WTC11 (cell line): ENCODE measurements at regions not wholly inside any gene's neighbourhood (a gene's known extent, or its start where the extent isn't known, plus 50 kb on each side); places are given as distances from the start of the nearest gene placed in this dataset.
"Not testable (repeated sequence)": the region's sequence is repeated elsewhere in the genome, so short reads cannot be mapped to it uniquely, and the experiment has no call there.

Experiments
- CREB1 ChIP-seq: sonication (generic); formaldehyde crosslinking; IDR thresholded peaks from 2 replicates; pipeline ENCODE4 v1.8.0; 2023; ENCODE audit warnings: mild to moderate bottlenecking, missing genetic modification reagents
- ETV6 ChIP-seq: sonication (generic); formaldehyde crosslinking; IDR thresholded peaks from 2 replicates; pipeline ENCODE4 v1.8.1; 2022; ENCODE audit warnings: mild to moderate bottlenecking, missing genetic modification reagents
- GABPB1 ChIP-seq: sonication (generic); formaldehyde crosslinking; IDR thresholded peaks from 2 replicates; pipeline ENCODE4 v1.8.1; 2023; ENCODE audit warnings: mild to moderate bottlenecking, missing genetic modification reagents
- NR1H2 ChIP-seq: sonication (generic); formaldehyde crosslinking; IDR thresholded peaks from 2 replicates; pipeline ENCODE4 v1.9.0; 2021; ENCODE audit warnings: mild to moderate bottlenecking, moderate library complexity, missing genetic modification reagents
- RORB ChIP-seq: fragments of 250-450 bp; sonication (Bioruptor Pico); IDR thresholded peaks from 2 replicates; pipeline ENCODE4 v1.9.0; 2021; ENCODE audit warnings: mild to moderate bottlenecking
- SMAD3 ChIP-seq: sonication (generic); formaldehyde crosslinking; IDR thresholded peaks from 2 replicates; pipeline ENCODE4 v1.8.0; 2022; ENCODE audit warnings: missing genetic modification reagents, mild to moderate bottlenecking, borderline replicate concordance
- TEAD4 ChIP-seq: sonication (generic); formaldehyde crosslinking; IDR thresholded peaks from 2 replicates; pipeline ENCODE4 v1.8.0; 2022; ENCODE audit warnings: mild to moderate bottlenecking, missing genetic modification reagents
- TF ChIP-seq, protein P1 (sequence below): fragments of 200-600 bp; IDR thresholded peaks from 2 replicates; pipeline ENCODE4 v1.8.0; 2022; ENCODE audit warnings: antibody characterized with exemption
- TF ChIP-seq, protein P2 (sequence below): fragments of 250-450 bp; sonication (Bioruptor Pico); IDR thresholded peaks from 2 replicates; pipeline ENCODE4 v1.9.0; 2021; ENCODE audit warnings: mild to moderate bottlenecking
- TF ChIP-seq, protein P3 (sequence below): sonication (generic); formaldehyde crosslinking; IDR thresholded peaks from 2 replicates; pipeline ENCODE4 v1.8.0; 2022; ENCODE audit warnings: mild to moderate bottlenecking, missing genetic modification reagents
- TF ChIP-seq, protein P4 (sequence below): sonication (generic); formaldehyde crosslinking; IDR thresholded peaks from 2 replicates; pipeline ENCODE4 v1.8.1; 2023; ENCODE audit warnings: mild to moderate bottlenecking, missing genetic modification reagents, borderline replicate concordance
- TF ChIP-seq, protein P5 (sequence below): sonication (generic); formaldehyde crosslinking; IDR thresholded peaks from 2 replicates; pipeline ENCODE4 v1.8.1; 2022; ENCODE audit warnings: low read depth, missing genetic modification reagents, borderline replicate concordance
- TF ChIP-seq, protein P6 (sequence below): sonication (generic); formaldehyde crosslinking; IDR thresholded peaks from 2 replicates; pipeline ENCODE4 v1.8.0; 2022; ENCODE audit warnings: mild to moderate bottlenecking, missing genetic modification reagents

DNA sequence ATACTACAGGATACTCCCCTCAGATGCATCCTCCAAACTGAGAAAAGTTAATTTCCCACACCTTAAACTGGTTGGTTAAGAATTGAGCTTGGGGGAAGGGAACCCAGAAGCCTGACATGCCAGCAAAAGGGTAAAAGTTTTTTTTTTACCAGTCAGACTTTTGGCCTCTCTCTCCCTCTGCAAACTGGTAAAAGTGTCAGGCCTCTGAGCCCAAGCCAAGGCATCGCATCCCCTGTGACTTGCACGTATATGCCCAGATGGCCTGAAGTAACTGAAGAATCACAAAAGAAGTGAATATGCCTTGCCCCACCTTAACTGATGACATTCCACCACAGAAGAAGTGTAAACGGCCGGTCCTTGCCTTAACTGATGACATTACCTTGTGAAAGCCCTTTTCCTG, 962.3 kb upstream of the GRIA3 start:
- not testable (repeated sequence) for TF ChIP-seq TEAD4, GABPB1, SMAD3, CREB1, RORB, NR1H2, ETV6 (CRISPR knock-in tag)
- TF ChIP-seq, protein P1, sequence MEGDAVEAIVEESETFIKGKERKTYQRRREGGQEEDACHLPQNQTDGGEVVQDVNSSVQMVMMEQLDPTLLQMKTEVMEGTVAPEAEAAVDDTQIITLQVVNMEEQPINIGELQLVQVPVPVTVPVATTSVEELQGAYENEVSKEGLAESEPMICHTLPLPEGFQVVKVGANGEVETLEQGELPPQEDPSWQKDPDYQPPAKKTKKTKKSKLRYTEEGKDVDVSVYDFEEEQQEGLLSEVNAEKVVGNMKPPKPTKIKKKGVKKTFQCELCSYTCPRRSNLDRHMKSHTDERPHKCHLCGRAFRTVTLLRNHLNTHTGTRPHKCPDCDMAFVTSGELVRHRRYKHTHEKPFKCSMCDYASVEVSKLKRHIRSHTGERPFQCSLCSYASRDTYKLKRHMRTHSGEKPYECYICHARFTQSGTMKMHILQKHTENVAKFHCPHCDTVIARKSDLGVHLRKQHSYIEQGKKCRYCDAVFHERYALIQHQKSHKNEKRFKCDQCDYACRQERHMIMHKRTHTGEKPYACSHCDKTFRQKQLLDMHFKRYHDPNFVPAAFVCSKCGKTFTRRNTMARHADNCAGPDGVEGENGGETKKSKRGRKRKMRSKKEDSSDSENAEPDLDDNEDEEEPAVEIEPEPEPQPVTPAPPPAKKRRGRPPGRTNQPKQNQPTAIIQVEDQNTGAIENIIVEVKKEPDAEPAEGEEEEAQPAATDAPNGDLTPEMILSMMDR = not testable (repeated sequence)
- TF ChIP-seq, protein P2, sequence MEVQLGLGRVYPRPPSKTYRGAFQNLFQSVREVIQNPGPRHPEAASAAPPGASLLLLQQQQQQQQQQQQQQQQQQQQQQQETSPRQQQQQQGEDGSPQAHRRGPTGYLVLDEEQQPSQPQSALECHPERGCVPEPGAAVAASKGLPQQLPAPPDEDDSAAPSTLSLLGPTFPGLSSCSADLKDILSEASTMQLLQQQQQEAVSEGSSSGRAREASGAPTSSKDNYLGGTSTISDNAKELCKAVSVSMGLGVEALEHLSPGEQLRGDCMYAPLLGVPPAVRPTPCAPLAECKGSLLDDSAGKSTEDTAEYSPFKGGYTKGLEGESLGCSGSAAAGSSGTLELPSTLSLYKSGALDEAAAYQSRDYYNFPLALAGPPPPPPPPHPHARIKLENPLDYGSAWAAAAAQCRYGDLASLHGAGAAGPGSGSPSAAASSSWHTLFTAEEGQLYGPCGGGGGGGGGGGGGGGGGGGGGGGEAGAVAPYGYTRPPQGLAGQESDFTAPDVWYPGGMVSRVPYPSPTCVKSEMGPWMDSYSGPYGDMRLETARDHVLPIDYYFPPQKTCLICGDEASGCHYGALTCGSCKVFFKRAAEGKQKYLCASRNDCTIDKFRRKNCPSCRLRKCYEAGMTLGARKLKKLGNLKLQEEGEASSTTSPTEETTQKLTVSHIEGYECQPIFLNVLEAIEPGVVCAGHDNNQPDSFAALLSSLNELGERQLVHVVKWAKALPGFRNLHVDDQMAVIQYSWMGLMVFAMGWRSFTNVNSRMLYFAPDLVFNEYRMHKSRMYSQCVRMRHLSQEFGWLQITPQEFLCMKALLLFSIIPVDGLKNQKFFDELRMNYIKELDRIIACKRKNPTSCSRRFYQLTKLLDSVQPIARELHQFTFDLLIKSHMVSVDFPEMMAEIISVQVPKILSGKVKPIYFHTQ (CRISPR knock-in tag) = not testable (repeated sequence)
- TF ChIP-seq, protein P3, sequence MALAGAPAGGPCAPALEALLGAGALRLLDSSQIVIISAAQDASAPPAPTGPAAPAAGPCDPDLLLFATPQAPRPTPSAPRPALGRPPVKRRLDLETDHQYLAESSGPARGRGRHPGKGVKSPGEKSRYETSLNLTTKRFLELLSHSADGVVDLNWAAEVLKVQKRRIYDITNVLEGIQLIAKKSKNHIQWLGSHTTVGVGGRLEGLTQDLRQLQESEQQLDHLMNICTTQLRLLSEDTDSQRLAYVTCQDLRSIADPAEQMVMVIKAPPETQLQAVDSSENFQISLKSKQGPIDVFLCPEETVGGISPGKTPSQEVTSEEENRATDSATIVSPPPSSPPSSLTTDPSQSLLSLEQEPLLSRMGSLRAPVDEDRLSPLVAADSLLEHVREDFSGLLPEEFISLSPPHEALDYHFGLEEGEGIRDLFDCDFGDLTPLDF (CRISPR knock-in tag) = not testable (repeated sequence)
- TF ChIP-seq, protein P4, sequence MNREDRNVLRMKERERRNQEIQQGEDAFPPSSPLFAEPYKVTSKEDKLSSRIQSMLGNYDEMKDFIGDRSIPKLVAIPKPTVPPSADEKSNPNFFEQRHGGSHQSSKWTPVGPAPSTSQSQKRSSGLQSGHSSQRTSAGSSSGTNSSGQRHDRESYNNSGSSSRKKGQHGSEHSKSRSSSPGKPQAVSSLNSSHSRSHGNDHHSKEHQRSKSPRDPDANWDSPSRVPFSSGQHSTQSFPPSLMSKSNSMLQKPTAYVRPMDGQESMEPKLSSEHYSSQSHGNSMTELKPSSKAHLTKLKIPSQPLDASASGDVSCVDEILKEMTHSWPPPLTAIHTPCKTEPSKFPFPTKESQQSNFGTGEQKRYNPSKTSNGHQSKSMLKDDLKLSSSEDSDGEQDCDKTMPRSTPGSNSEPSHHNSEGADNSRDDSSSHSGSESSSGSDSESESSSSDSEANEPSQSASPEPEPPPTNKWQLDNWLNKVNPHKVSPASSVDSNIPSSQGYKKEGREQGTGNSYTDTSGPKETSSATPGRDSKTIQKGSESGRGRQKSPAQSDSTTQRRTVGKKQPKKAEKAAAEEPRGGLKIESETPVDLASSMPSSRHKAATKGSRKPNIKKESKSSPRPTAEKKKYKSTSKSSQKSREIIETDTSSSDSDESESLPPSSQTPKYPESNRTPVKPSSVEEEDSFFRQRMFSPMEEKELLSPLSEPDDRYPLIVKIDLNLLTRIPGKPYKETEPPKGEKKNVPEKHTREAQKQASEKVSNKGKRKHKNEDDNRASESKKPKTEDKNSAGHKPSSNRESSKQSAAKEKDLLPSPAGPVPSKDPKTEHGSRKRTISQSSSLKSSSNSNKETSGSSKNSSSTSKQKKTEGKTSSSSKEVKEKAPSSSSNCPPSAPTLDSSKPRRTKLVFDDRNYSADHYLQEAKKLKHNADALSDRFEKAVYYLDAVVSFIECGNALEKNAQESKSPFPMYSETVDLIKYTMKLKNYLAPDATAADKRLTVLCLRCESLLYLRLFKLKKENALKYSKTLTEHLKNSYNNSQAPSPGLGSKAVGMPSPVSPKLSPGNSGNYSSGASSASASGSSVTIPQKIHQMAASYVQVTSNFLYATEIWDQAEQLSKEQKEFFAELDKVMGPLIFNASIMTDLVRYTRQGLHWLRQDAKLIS (CRISPR knock-in tag) = not testable (repeated sequence)
- TF ChIP-seq, protein P5, sequence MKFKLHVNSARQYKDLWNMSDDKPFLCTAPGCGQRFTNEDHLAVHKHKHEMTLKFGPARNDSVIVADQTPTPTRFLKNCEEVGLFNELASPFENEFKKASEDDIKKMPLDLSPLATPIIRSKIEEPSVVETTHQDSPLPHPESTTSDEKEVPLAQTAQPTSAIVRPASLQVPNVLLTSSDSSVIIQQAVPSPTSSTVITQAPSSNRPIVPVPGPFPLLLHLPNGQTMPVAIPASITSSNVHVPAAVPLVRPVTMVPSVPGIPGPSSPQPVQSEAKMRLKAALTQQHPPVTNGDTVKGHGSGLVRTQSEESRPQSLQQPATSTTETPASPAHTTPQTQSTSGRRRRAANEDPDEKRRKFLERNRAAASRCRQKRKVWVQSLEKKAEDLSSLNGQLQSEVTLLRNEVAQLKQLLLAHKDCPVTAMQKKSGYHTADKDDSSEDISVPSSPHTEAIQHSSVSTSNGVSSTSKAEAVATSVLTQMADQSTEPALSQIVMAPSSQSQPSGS = not testable (repeated sequence)
- TF ChIP-seq, protein P6, sequence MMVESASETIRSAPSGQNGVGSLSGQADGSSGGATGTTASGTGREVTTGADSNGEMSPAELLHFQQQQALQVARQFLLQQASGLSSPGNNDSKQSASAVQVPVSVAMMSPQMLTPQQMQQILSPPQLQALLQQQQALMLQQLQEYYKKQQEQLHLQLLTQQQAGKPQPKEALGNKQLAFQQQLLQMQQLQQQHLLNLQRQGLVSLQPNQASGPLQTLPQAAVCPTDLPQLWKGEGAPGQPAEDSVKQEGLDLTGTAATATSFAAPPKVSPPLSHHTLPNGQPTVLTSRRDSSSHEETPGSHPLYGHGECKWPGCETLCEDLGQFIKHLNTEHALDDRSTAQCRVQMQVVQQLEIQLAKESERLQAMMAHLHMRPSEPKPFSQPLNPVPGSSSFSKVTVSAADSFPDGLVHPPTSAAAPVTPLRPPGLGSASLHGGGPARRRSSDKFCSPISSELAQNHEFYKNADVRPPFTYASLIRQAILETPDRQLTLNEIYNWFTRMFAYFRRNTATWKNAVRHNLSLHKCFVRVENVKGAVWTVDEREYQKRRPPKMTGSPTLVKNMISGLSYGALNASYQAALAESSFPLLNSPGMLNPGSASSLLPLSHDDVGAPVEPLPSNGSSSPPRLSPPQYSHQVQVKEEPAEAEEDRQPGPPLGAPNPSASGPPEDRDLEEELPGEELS = not testable (repeated sequence)
